ENCODE measurements at regions not wholly inside any gene's neighbourhood (a gene's known extent, or its start where the extent isn't known, plus 50 kb on each side); places are given as distances from the start of the nearest gene placed in this dataset.

- TF ChIP-seq CTCF (conservative IDR thresholded peaks at IDR 0.05; ENCODE audit: low read depth) = no peak
- ChIA-PET CTCF (no interaction called here), POLR2A (ENCODE audit: low non-redundant PET) (no interaction called here)
- H3K27ac ChIP-seq = no peak overlapping the region
- DNase-seq (ENCODE audit: low spot score) = no peak
These were observed 1346.8 kb upstream of the CELF2 start for GRCh38 chr10:9670911-9671310.

- ChIA-PET CTCF (no interaction called here), POLR2A (ENCODE audit: low non-redundant PET) (no interaction called here)
- no peak for TF ChIP-seq CTCF (conservative IDR thresholded peaks at IDR 0.05; ENCODE audit: low read depth)
- no peak for DNase-seq (ENCODE audit: low spot score)
- H3K27ac ChIP-seq = no peak overlapping the region
These were observed 1336.0 kb upstream of the CELF2 start for GRCh38 chr10:9681655-9682054.

GRCh38 chr10:9682802-9683201 is 1334.9 kb upstream of the CELF2 start:
- no peak for DNase-seq (ENCODE audit: low spot score)
- CTCF ChIA-PET = interaction anchor here (0.6 kb wide), 1 partner anchor 39 kb away, joined by 5 read pairs; no protein-coding TSS in a partner anchor
- H3K27ac ChIP-seq = no peak overlapping the region
- no peak for TF ChIP-seq CTCF (conservative IDR thresholded peaks at IDR 0.05; ENCODE audit: low read depth)
- POLR2A ChIA-PET (ENCODE audit: low non-redundant PET) = no interaction called here

- CTCF ChIA-PET = no interaction called here
- POLR2A ChIA-PET (ENCODE audit: low non-redundant PET) = no interaction called here
- H3K27ac ChIP-seq = no peak overlapping the region
- no peak for TF ChIP-seq CTCF (conservative IDR thresholded peaks at IDR 0.05; ENCODE audit: low read depth)
- no peak for DNase-seq (ENCODE audit: low spot score)
These were observed 1333.5 kb upstream of the CELF2 start for GRCh38 chr10:9684186-9684585.

GRCh38 chr10:9685596-9685995 is 1332.1 kb upstream of the CELF2 start:
- TF ChIP-seq CTCF (conservative IDR thresholded peaks at IDR 0.05; ENCODE audit: low read depth) = no peak
- H3K27ac ChIP-seq = no peak overlapping the region
- POLR2A ChIA-PET (ENCODE audit: low non-redundant PET) = no interaction called here
- CTCF ChIA-PET = no interaction called here
- DNase-seq (ENCODE audit: low spot score) = no peak

- H3K27ac ChIP-seq = no peak overlapping the region
- no peak for TF ChIP-seq CTCF (conservative IDR thresholded peaks at IDR 0.05; ENCODE audit: low read depth)
- no peak for DNase-seq (ENCODE audit: low spot score)
- POLR2A ChIA-PET (ENCODE audit: low non-redundant PET) = no interaction called here
- CTCF ChIA-PET = no interaction called here
These were observed 1329.0 kb upstream of the CELF2 start for GRCh38 chr10:9688711-9689110.

- TF ChIP-seq CTCF (conservative IDR thresholded peaks at IDR 0.05; ENCODE audit: low read depth) = no peak
- ChIA-PET POLR2A (ENCODE audit: low non-redundant PET) (no interaction called here), CTCF (no interaction called here)
- H3K27ac ChIP-seq = no peak overlapping the region
- DNase-seq (ENCODE audit: low spot score) = no peak
These were observed 1310.5 kb upstream of the CELF2 start for GRCh38 chr10:9707216-9707615.

All from RWPE1 (cell line).